GM10248 (cell line): ENCODE measurements at regions not wholly inside any gene's neighbourhood (a gene's known extent, or its start where the extent isn't known, plus 50 kb on each side); places are given as distances from the start of the nearest gene placed in this dataset.
A peak's percentile ranks its signal among the peaks of the same experiment; 100 is the strongest.
"Not testable (repeated sequence)": the region's sequence is repeated elsewhere in the genome, so short reads cannot be mapped to it uniquely, and the experiment has no call there.

Experiments used
- CTCF ChIA-PET: fragments of 300-600 bp; sonication (Branson Sonifier 250); formaldehyde crosslinking; extraction: SDS; loops from one replicate; lab custom pipeline; 2021; ENCODE audit warnings: antibody characterized with exemption; lab: Yijun Ruan, JAX
- POLR2A ChIA-PET: fragments of 350-650 bp; sonication (Branson Sonifier 250); formaldehyde crosslinking; extraction: SDS; loops from one replicate; lab custom pipeline; 2020; ENCODE audit warnings: antibody characterized with exemption; lab: Yijun Ruan, JAX
- DNase-seq: peaks from one replicate; pipeline ENCODE4 v3.0.0; 2012; ENCODE audit errors: extremely low spot score
- CTCF ChIP-seq: IDR thresholded peaks from 2 replicates; pipeline ENCODE4 v1.5.1; 2012; ENCODE audit warnings: mild to moderate bottlenecking, low read depth; ENCODE audit errors: extremely low read depth, missing control alignments, control extremely low read depth

GRCh38 chr11:87897071-87897470 is 278.2 kb downstream of the RAB38 start:
- ChIA-PET POLR2A (no interaction called here), CTCF (no interaction called here)
- TF ChIP-seq CTCF, result no peak
- no peak for DNase-seq

- CTCF ChIA-PET, result interaction anchor here (1.1 to 1.2 kb wide), 2 partner anchors 31 to 657 kb away, joined by 3 to 4 read pairs; no protein-coding TSS in a partner anchor
- DNase-seq, result no peak
- POLR2A ChIA-PET, result no interaction called here
- no peak for TF ChIP-seq CTCF
Observed at GRCh38 chr11:87894961-87895360, 280.3 kb downstream of the RAB38 start.

- no peak for TF ChIP-seq CTCF
Observed at GRCh38 chr11:87892291-87892690, 283.0 kb downstream of the RAB38 start.

GRCh38 chr11:87889126-87889525 is 286.1 kb downstream of the RAB38 start:
- POLR2A ChIA-PET, result no interaction called here

More at GRCh38 chr11:87892291-87892690, 283.0 kb downstream of the RAB38 start:
- no peak for DNase-seq
- POLR2A ChIA-PET, result no interaction called here
- CTCF ChIA-PET, result interaction anchor here (1.0 to 1.7 kb wide), 5 partner anchors 9 to 679 kb away, joined by 3 to 4 read pairs (median 4); no protein-coding TSS in a partner anchor

GRCh38 chr11:87885084-87885483 is 290.2 kb downstream of the RAB38 start:
- POLR2A ChIA-PET, DNase-seq, CTCF ChIA-PET: not testable (repeated sequence)

More at GRCh38 chr11:87889126-87889525, 286.1 kb downstream of the RAB38 start:
- no peak for DNase-seq
- TF ChIP-seq CTCF, result no peak
- CTCF ChIA-PET, result no interaction called here

- POLR2A ChIA-PET, result no interaction called here
- no peak for TF ChIP-seq CTCF
- CTCF ChIA-PET, result interaction anchor here (0.8 to 1.3 kb wide), 4 partner anchors 12 to 672 kb away, joined by 3 to 5 read pairs (median 3); no protein-coding TSS in a partner anchor
- DNase-seq, result no peak
Observed at GRCh38 chr11:87879118-87879517, 296.1 kb downstream of the RAB38 start.

GRCh38 chr11:87878373-87878825 is 296.8 kb downstream of the RAB38 start:
- ChIA-PET POLR2A (no interaction called here), CTCF (interaction anchor here (0.8 to 1.9 kb wide), 7 partner anchors 11 to 673 kb away, joined by 3 to 5 read pairs (median 3); no protein-coding TSS in a partner anchor)
- DNase-seq, result no peak

More at GRCh38 chr11:87878373-87878825, 296.8 kb downstream of the RAB38 start:
- peak; percentile 55 for TF ChIP-seq CTCF
